Ishikawa (cell line): ENCODE measurements at regions not wholly inside any gene's neighbourhood (a gene's known extent, or its start where the extent isn't known, plus 50 kb on each side); places are given as distances from the start of the nearest gene placed in this dataset.

Experiments used
- CEBPB ChIP-seq: IDR thresholded peaks from 2 replicates; pipeline ENCODE4 v1.6.1; 2012
- CREB1 ChIP-seq: IDR thresholded peaks from 2 replicates; pipeline ENCODE4 v1.6.1; 2012; ENCODE audit warnings: low read depth
- EGR1 ChIP-seq: IDR thresholded peaks from 2 replicates; pipeline ENCODE4 v1.6.1; 2012
- EP300 ChIP-seq: IDR thresholded peaks from 2 replicates; pipeline ENCODE4 v1.6.1; 2012; ENCODE audit warnings: borderline replicate concordance
- FOXM1 ChIP-seq: IDR thresholded peaks from 2 replicates; pipeline ENCODE4 v1.6.1; 2012; ENCODE audit warnings: low read depth, borderline replicate concordance
- MAX ChIP-seq: IDR thresholded peaks from 2 replicates; pipeline ENCODE4 v1.6.1; 2012
- NFIC ChIP-seq: IDR thresholded peaks from 2 replicates; pipeline ENCODE4 v1.6.1; 2012
- RAD21 ChIP-seq: IDR thresholded peaks from 2 replicates; pipeline ENCODE4 v1.6.1; 2012; ENCODE audit warnings: low read depth
- REST ChIP-seq: IDR thresholded peaks from 2 replicates; pipeline ENCODE4 v1.6.1; 2012; ENCODE audit warnings: low read depth, mild to moderate bottlenecking
- TAF1 ChIP-seq: IDR thresholded peaks from 2 replicates; pipeline ENCODE4 v1.6.1; 2012; ENCODE audit warnings: low read depth, mild to moderate bottlenecking
- TCF12 ChIP-seq: IDR thresholded peaks from 2 replicates; pipeline ENCODE4 v1.6.1; 2012; ENCODE audit warnings: low read depth
- TEAD4 ChIP-seq: IDR thresholded peaks from 2 replicates; pipeline ENCODE4 v1.6.1; 2012
- YY1 ChIP-seq: IDR thresholded peaks from 2 replicates; pipeline ENCODE4 v1.6.1; 2012; ENCODE audit warnings: low read depth
- ZBTB7A ChIP-seq: IDR thresholded peaks from 2 replicates; pipeline ENCODE4 v1.6.1; 2012; ENCODE audit warnings: low read depth
- TF ChIP-seq, protein P1 (sequence below): IDR thresholded peaks from 2 replicates; pipeline ENCODE4 v1.6.1; 2012

- TF ChIP-seq NFIC, result no peak
- no peak for TF ChIP-seq MAX
- no peak for TF ChIP-seq FOXM1
- TF ChIP-seq EGR1, result no peak
These were observed 265.0 kb downstream of the TENT5A start for GRCh38 chr6:81487489-81487888.

- TF ChIP-seq REST, result no peak
- TF ChIP-seq CREB1, result no peak
- TF ChIP-seq NFIC, result no peak
- no peak for TF ChIP-seq ZBTB7A
- no peak for TF ChIP-seq TEAD4
- no peak for TF ChIP-seq TAF1
- no peak for TF ChIP-seq YY1
- TF ChIP-seq, protein P1, sequence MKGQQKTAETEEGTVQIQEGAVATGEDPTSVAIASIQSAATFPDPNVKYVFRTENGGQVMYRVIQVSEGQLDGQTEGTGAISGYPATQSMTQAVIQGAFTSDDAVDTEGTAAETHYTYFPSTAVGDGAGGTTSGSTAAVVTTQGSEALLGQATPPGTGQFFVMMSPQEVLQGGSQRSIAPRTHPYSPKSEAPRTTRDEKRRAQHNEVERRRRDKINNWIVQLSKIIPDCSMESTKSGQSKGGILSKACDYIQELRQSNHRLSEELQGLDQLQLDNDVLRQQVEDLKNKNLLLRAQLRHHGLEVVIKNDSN, result no peak
- TF ChIP-seq EP300, result no peak
- no peak for TF ChIP-seq FOXM1
- TF ChIP-seq CEBPB, result no peak
- no peak for TF ChIP-seq RAD21
These were observed 266.2 kb downstream of the TENT5A start for GRCh38 chr6:81486234-81486633.

DNA sequence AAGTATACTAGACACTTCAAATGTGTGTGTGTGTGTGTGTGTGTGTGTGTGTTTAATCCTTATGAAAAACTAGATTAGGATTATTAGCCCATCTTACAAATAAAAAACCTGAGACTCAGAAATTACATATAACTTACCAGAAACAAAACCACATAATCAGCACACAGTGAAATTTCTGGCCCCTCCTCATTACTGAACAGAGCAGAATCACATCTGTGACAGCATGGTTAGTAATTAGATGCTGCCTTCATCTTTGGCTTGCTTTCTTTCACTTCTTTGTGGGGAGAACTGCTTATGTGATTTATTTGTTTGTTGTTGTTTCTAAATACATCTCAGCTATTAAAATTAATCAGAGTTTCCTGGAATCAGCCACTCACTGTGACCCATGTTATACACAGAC lies 267.1 kb downstream of the TENT5A start:
- TF ChIP-seq ZBTB7A (no peak), MAX (no peak), EP300 (no peak)

- TF ChIP-seq TCF12, result no peak
- no peak for TF ChIP-seq TAF1
- no peak for TF ChIP-seq EP300
- no peak for TF ChIP-seq FOXM1
- TF ChIP-seq, protein P1, result no peak
- TF ChIP-seq REST, result no peak
- TF ChIP-seq RAD21, result no peak
- TF ChIP-seq CREB1, result no peak
- no peak for TF ChIP-seq CEBPB
- no peak for TF ChIP-seq EGR1
- no peak for TF ChIP-seq TEAD4
- no peak for TF ChIP-seq MAX
- TF ChIP-seq YY1, result no peak
- no peak for TF ChIP-seq NFIC
- no peak for TF ChIP-seq ZBTB7A
These were observed 268.2 kb downstream of the TENT5A start for GRCh38 chr6:81484251-81484650.

- no peak for TF ChIP-seq CEBPB
- no peak for TF ChIP-seq RAD21
- no peak for TF ChIP-seq REST
- TF ChIP-seq EP300, result no peak
- TF ChIP-seq TEAD4, result no peak
- TF ChIP-seq, protein P1, result no peak
- no peak for TF ChIP-seq TAF1
- TF ChIP-seq ZBTB7A, result no peak
- TF ChIP-seq TCF12, result no peak
- no peak for TF ChIP-seq NFIC
These were observed 272.3 kb downstream of the TENT5A start for GRCh38 chr6:81480139-81480538.
